IMR-90 (cell line): ENCODE measurements at regions not wholly inside any gene's neighbourhood (a gene's known extent, or its start where the extent isn't known, plus 50 kb on each side); places are given as distances from the start of the nearest gene placed in this dataset.

Experiments
- ATAC-seq: fragments of 200-7000 bp; cut with Tn5 transposase; 2 replicates; pipeline ENCODE4 v1.9.1; 2020; ENCODE audit warnings: low read depth, mild to moderate bottlenecking, moderate library complexity
- BruUV-seq: library from RNA; stranded (reverse); fragments of 400-500 nt; replicated peaks from 2 replicates; lab custom pipeline; 2021; lab: Mats Ljungman, UMichigan
- CTCF ChIA-PET: fragments of 300-600 bp; formaldehyde crosslinking; extraction: SDS; loops from one replicate; lab custom pipeline; 2021; ENCODE audit warnings: antibody characterized with exemption; lab: Yijun Ruan, JAX
- POLR2A ChIA-PET: fragments of 300-600 bp; sonication (Branson Sonifier 250); formaldehyde crosslinking; loops from one replicate; lab custom pipeline; 2022; ENCODE audit warnings: antibody characterized with exemption; ENCODE audit not compliant: unreplicated experiment; lab: Charles Lee
- DNase-seq: peaks from one replicate; pipeline ENCODE4 v3.0.0; 2013
- H2AFZ ChIP-seq: replicated peaks from 2 replicates; pipeline ENCODE3; 2013; ENCODE audit warnings: low read length, mild to moderate bottlenecking; ENCODE audit not compliant: poor library complexity
- H2AK5ac ChIP-seq: 2 replicates; pipeline ENCODE4 v1.6.1; 2013; ENCODE audit warnings: low read depth, low read length, inconsistent platforms
- H2AK9ac ChIP-seq: replicated peaks from 2 replicates; pipeline ENCODE3; 2013; ENCODE audit warnings: mild to moderate bottlenecking, low read depth, low read length, moderate library complexity; ENCODE audit not compliant: poor library complexity
- H2BK120ac ChIP-seq: 2 replicates; pipeline ENCODE4 v1.6.1; 2013; ENCODE audit warnings: low read depth, low read length, inconsistent platforms
- H2BK15ac ChIP-seq: 3 replicates; pipeline ENCODE4 v1.6.1; 2013; ENCODE audit warnings: low read depth, low read length, inconsistent platforms
- H2BK20ac ChIP-seq: 2 replicates; pipeline ENCODE4 v1.6.1; 2013; ENCODE audit warnings: low read depth, mild to moderate bottlenecking, inconsistent platforms, low read length, moderate library complexity
- H2BK5ac ChIP-seq: 2 replicates; pipeline ENCODE4 v1.6.1; 2013; ENCODE audit warnings: mild to moderate bottlenecking, low read depth, low read length, inconsistent platforms; ENCODE audit not compliant: poor library complexity, severe bottlenecking
- H3K14ac ChIP-seq: replicated peaks from 2 replicates; pipeline ENCODE4 v1.6.1; 2013; ENCODE audit warnings: low read depth, low read length, inconsistent platforms
- H3K18ac ChIP-seq: 2 replicates; pipeline ENCODE4 v1.6.1; 2013; ENCODE audit warnings: low read depth, low read length, control low read depth
- H3K23ac ChIP-seq: 2 replicates; pipeline ENCODE4 v1.6.1; 2013; ENCODE audit warnings: low read depth, low read length, inconsistent platforms
- H3K27ac ChIP-seq: 2 replicates; pipeline ENCODE4 v1.5.1; 2013; ENCODE audit warnings: mild to moderate bottlenecking, control low read depth, low read length; ENCODE audit not compliant: insufficient read depth
- H3K27me3 ChIP-seq: 2 replicates; pipeline ENCODE4 v1.6.1; 2013; ENCODE audit warnings: low read length; ENCODE audit not compliant: control insufficient read depth, insufficient read depth
- H3K36me3 ChIP-seq: 2 replicates; pipeline ENCODE4 v1.6.1; 2013; ENCODE audit warnings: low read length, mixed read lengths; ENCODE audit not compliant: control insufficient read depth, insufficient read depth
- H3K4ac ChIP-seq: 2 replicates; pipeline ENCODE4 v1.6.1; 2013; ENCODE audit warnings: low read depth, low read length, inconsistent platforms
- H3K4me1 ChIP-seq: 2 replicates; pipeline ENCODE4 v1.6.1; 2013; ENCODE audit warnings: low read length, mixed read lengths; ENCODE audit not compliant: control insufficient read depth, insufficient read depth
- H3K4me2 ChIP-seq: 2 replicates; pipeline ENCODE4 v1.6.1; 2013; ENCODE audit warnings: low read depth, mild to moderate bottlenecking, control low read depth, low read length, moderate library complexity
- H3K4me3 ChIP-seq: 2 replicates; pipeline ENCODE4 v1.5.1; 2013; ENCODE audit warnings: low read depth, mild to moderate bottlenecking, control low read depth, low read length, moderate library complexity; ENCODE audit not compliant: insufficient read depth
- H3K56ac ChIP-seq: 2 replicates; pipeline ENCODE4 v1.6.1; 2013; ENCODE audit warnings: low read length, inconsistent platforms; ENCODE audit not compliant: insufficient read depth; ENCODE audit errors: extremely low read depth
- H3K79me1 ChIP-seq, 2 experiments: 2 replicates each; pipeline ENCODE4 v1.6.1; 2013; ENCODE audit warnings: low read length in 2 of 2, inconsistent platforms in 1 of 2, low read depth in 1 of 2
- H3K9ac ChIP-seq: 2 replicates; pipeline ENCODE4 v1.6.1; 2013; ENCODE audit warnings: low read depth, low read length, control low read depth
- H3K9me1 ChIP-seq: 2 replicates; pipeline ENCODE4 v1.6.1; 2013; ENCODE audit warnings: low read length, inconsistent platforms; ENCODE audit not compliant: insufficient read depth
- H3K9me3 ChIP-seq: 2 replicates; pipeline ENCODE4 v1.6.1; 2013; ENCODE audit warnings: low read length; ENCODE audit not compliant: control insufficient read depth, insufficient read depth
- H4K20me1 ChIP-seq: 2 replicates; pipeline ENCODE4 v1.6.1; 2013; ENCODE audit warnings: low read length, inconsistent platforms; ENCODE audit not compliant: insufficient read depth
- H4K5ac ChIP-seq: 2 replicates; pipeline ENCODE4 v1.6.1; 2013; ENCODE audit warnings: mild to moderate bottlenecking, low read depth, low read length, control low read depth
- H4K8ac ChIP-seq, 2 experiments: 2 replicates each; pipeline ENCODE4 v1.6.1; 2013; ENCODE audit warnings: low read depth in 2 of 2, low read length in 2 of 2, control low read depth in 1 of 2, inconsistent platforms in 1 of 2
- H4K91ac ChIP-seq: 2 replicates; pipeline ENCODE4 v1.6.1; 2013; ENCODE audit warnings: low read depth, low read length, inconsistent platforms; ENCODE audit not compliant: insufficient read depth
- CEBPB ChIP-seq: IDR thresholded peaks from 2 replicates; pipeline ENCODE4 v1.6.1; 2012; ENCODE audit warnings: low read depth, low read length, improper control_type of control experiment
- NFE2L2 ChIP-seq: fragments of 150-350 bp; IDR thresholded peaks from 2 replicates; pipeline ENCODE4 v1.6.1; 2016; ENCODE audit warnings: low read depth, mild to moderate bottlenecking, low read length
- POLR2A ChIP-seq: IDR thresholded peaks from 2 replicates; pipeline ENCODE4 v1.6.1; 2012; ENCODE audit warnings: mild to moderate bottlenecking, low read depth, low read length
- SMC3 ChIP-seq: fragments of 150-350 bp; IDR thresholded peaks from 2 replicates; pipeline ENCODE4 v1.6.1; 2016; ENCODE audit warnings: low read depth, mild to moderate bottlenecking, antibody characterized with exemption, low read length, moderate library complexity
- WGBS, 2 experiments: methylation state at CpG; one replicate each; pipeline versions ENCODE4 v1.1.5 to v1.1.7; 2013; ENCODE audit warnings: missing lambda C conversion rate in 2 of 2; ENCODE audit not compliant: insufficient read length in 1 of 2; ENCODE audit errors: extremely low coverage in 2 of 2; 5-methylcytosine and 5-hydroxymethylcytosine counted together
- dilution Hi-C: fragments of 300-500 bp; cut with HindIII; formaldehyde crosslinking; loops from one replicate; pipeline ENCODE4 v1.14.3; 2018; ENCODE audit warnings: low sequenced_read_pairs; ENCODE audit not compliant: unreplicated experiment
- in situ Hi-C: fragments of 300-500 bp; cut with MboI; formaldehyde crosslinking; loops from 3 replicates; pipeline ENCODE4 v1.14.3; 2019; ENCODE audit warnings: low sequenced_read_pairs, inconsistent platforms, mixed read lengths
- intact Hi-C: fragments of 100-400 bp; cut with micrococcal nuclease; formaldehyde crosslinking; loops from 2 replicates; pipeline ENCODE4 v1.10.0; 2022

GRCh38 chr5:14054111-14054854, 88.9 kb upstream of the TRIO start (continued):
- TF ChIP-seq CEBPB = peak; percentile 98
- no peak for TF ChIP-seq POLR2A
- no peak for TF ChIP-seq SMC3

- Histone ChIP-seq H3K4me1 (peaks cover 19% of the 10 kb centered on the region), H3K36me3 (no peaks in the 10 kb centered on the region), H3K9ac (no peak overlapping the region), H4K5ac (no peak overlapping the region), H2AFZ (no peak overlapping the region), H3K14ac (peak overlapping the region; percentile 70; the same call in 1 of the 2 replicates), H3K9me3 (peaks cover 2% of the 10 kb centered on the region; the same call in 1 of the 2 replicates), H2BK20ac (peak overlapping the region; percentile 86), H2AK9ac (no peak overlapping the region), H3K27me3 (no peaks in the 10 kb centered on the region), H3K23ac (peak overlapping the region; percentile 67; the same call in 1 of the 2 replicates), H2BK120ac (peak overlapping the region; percentile 93), H4K8ac (peak overlapping the region; percentile 34 to 78), H3K79me1 (peaks cover 14 to 26% of the 10 kb centered on the region in 2 experiments), H3K4ac (peak overlapping the region; percentile 74; the same call in 1 of the 2 replicates), H2BK5ac (peak overlapping the region; percentile 89), H2BK15ac (peak overlapping the region; percentile 59; the same call in 1 of the 3 replicates), H3K4me3 (no peak overlapping the region), H2AK5ac (no peak overlapping the region), H3K18ac (peak overlapping the region; percentile 44; the same call in 1 of the 2 replicates), H3K9me1 (peaks cover 18% of the 10 kb centered on the region), H4K20me1 (no peaks in the 10 kb centered on the region), H3K56ac (peak overlapping the region; percentile 50; the same call in 1 of the 2 replicates), H3K4me2 (no peak overlapping the region), H4K91ac (peak overlapping the region; percentile 30; the same call in 1 of the 2 replicates), H3K27ac (peak overlapping the region; percentile 100; the same call in 1 of the 2 replicates)
- dilution Hi-C loops = no loop called here
- ChIA-PET POLR2A (interaction anchor here (0.7 to 0.9 kb wide), 2 partner anchors 13 to 77 kb away, joined by 3 to 8 read pairs; no protein-coding TSS in a partner anchor), CTCF (no interaction called here)
- peak; percentile 65 for DNase-seq
- peak; percentile 27 for ATAC-seq
- TF ChIP-seq NFE2L2 = no peak
- BruUV-seq = no TSS peak
- in situ Hi-C loops = no loop called here
- WGBS, 2 experiments = no CpG with 5 or more reads among the region's 4 CpGs
- intact Hi-C loops = loop anchor here (2.0 to 5.0 kb wide), 2 partner anchors 44 to 48 kb away; no protein-coding TSS in a partner anchor
Measured at GRCh38 chr5:14050821-14051220, 92.3 kb upstream of the TRIO start.
